ENCODE measurements at regions not wholly inside any gene's neighbourhood (a gene's known extent, or its start where the extent isn't known, plus 50 kb on each side); places are given as distances from the start of the nearest gene placed in this dataset.

GRCh38 chr5:98130261-98131035 lies 643.0 kb upstream of the RGMB start:
- Histone ChIP-seq H3K79me2 (no peaks in the 10 kb centered on the region), H3K27ac (no peak overlapping the region), H3K4me1 (ENCODE audit: insufficient read depth) (no peaks in the 10 kb centered on the region), H3K4me3 (no peak overlapping the region), H4K20me1 (ENCODE audit: insufficient read depth, poor library complexity, severe bottlenecking) (no peaks in the 10 kb centered on the region), H3K36me3 (replicated peaks; ENCODE audit: insufficient read depth, low read depth) (no peaks in the 10 kb centered on the region), H3K4me2 (no peak overlapping the region), H2AFZ (no peak overlapping the region), H3K9me3 (ENCODE audit: low read depth) (no peaks in the 10 kb centered on the region), H3K9me2 (replicated peaks; ENCODE audit: insufficient read depth) (no peaks in the 10 kb centered on the region), H3K27me3 (no peaks in the 10 kb centered on the region)
- DNase-seq (ENCODE audit: low spot score) = no peak
- 77% methylated on average over 5 of the region's 5 CpGs for WGBS (ENCODE audit: low lambda C conversion rate, missing lambda C conversion rate)
- TF ChIP-seq EZH2phosphoT487 (IDR thresholded peaks at IDR 0.05; ENCODE audit: low read depth, severe bottlenecking, unreplicated experiment) (no peak), EZH2 (IDR thresholded peaks at IDR 0.05; ENCODE audit: borderline replicate concordance) (no peak), CTCF (IDR thresholded peaks at IDR 0.05; ENCODE audit: poor library complexity) (no peak)

GRCh38 chr5:98144116-98144515 lies 629.3 kb upstream of the RGMB start:
- no peak overlapping the region for H3K4me2 ChIP-seq
- H3K27ac ChIP-seq = no peak overlapping the region
- H3K4me3 ChIP-seq = no peak overlapping the region
- H3K79me2 ChIP-seq = no peaks in the 10 kb centered on the region
- no peak for TF ChIP-seq EZH2phosphoT487 (IDR thresholded peaks at IDR 0.05; ENCODE audit: low read depth, severe bottlenecking, unreplicated experiment)
- no peak for TF ChIP-seq CTCF (IDR thresholded peaks at IDR 0.05; ENCODE audit: poor library complexity)
- TF ChIP-seq EZH2 (IDR thresholded peaks at IDR 0.05; ENCODE audit: borderline replicate concordance) = no peak
- H4K20me1 ChIP-seq (ENCODE audit: insufficient read depth, poor library complexity, severe bottlenecking) = no peaks in the 10 kb centered on the region
- DNase-seq (ENCODE audit: low spot score) = no peak
- H3K9me2 ChIP-seq (replicated peaks; ENCODE audit: insufficient read depth) = no peaks in the 10 kb centered on the region
- WGBS (ENCODE audit: low lambda C conversion rate, missing lambda C conversion rate) = 77% methylated on average over 1 of the region's 1 CpG
- no peaks in the 10 kb centered on the region for H3K4me1 ChIP-seq (ENCODE audit: insufficient read depth)
- H3K36me3 ChIP-seq (replicated peaks; ENCODE audit: insufficient read depth, low read depth) = no peaks in the 10 kb centered on the region
- no peaks in the 10 kb centered on the region for H3K27me3 ChIP-seq
- no peaks in the 10 kb centered on the region for H3K9me3 ChIP-seq (ENCODE audit: low read depth)
- H2AFZ ChIP-seq = no peak overlapping the region

GRCh38 chr5:98144710-98145109 lies 628.8 kb upstream of the RGMB start:
- H3K4me3 ChIP-seq = no peak overlapping the region
- no peaks in the 10 kb centered on the region for H4K20me1 ChIP-seq (ENCODE audit: insufficient read depth, poor library complexity, severe bottlenecking)
- TF ChIP-seq CTCF (IDR thresholded peaks at IDR 0.05; ENCODE audit: poor library complexity) (no peak), EZH2phosphoT487 (IDR thresholded peaks at IDR 0.05; ENCODE audit: low read depth, severe bottlenecking, unreplicated experiment) (no peak), EZH2 (IDR thresholded peaks at IDR 0.05; ENCODE audit: borderline replicate concordance) (no peak)
- H3K27ac ChIP-seq = no peak overlapping the region
- no peak overlapping the region for H3K4me2 ChIP-seq
- no peaks in the 10 kb centered on the region for H3K9me3 ChIP-seq (ENCODE audit: low read depth)
- DNase-seq (ENCODE audit: low spot score) = no peak
- no peaks in the 10 kb centered on the region for H3K9me2 ChIP-seq (replicated peaks; ENCODE audit: insufficient read depth)
- H3K79me2 ChIP-seq = no peaks in the 10 kb centered on the region
- no peaks in the 10 kb centered on the region for H3K4me1 ChIP-seq (ENCODE audit: insufficient read depth)
- no peak overlapping the region for H2AFZ ChIP-seq
- H3K36me3 ChIP-seq (replicated peaks; ENCODE audit: insufficient read depth, low read depth) = no peaks in the 10 kb centered on the region
- no peaks in the 10 kb centered on the region for H3K27me3 ChIP-seq
- 78% methylated on average over 2 of the region's 2 CpGs for WGBS (ENCODE audit: low lambda C conversion rate, missing lambda C conversion rate)
